GM12874 (cell line): ENCODE measurements at regions not wholly inside any gene's neighbourhood (a gene's known extent, or its start where the extent isn't known, plus 50 kb on each side); places are given as distances from the start of the nearest gene placed in this dataset.

Experiments used
- TF ChIP-seq, protein P1 (sequence below): IDR thresholded peaks from 2 replicates; pipeline ENCODE4 v1.5.1; 2011; ENCODE audit warnings: low read depth, mild to moderate bottlenecking, control low read depth, low read length, moderate library complexity; ENCODE audit not compliant: insufficient read depth

DNA sequence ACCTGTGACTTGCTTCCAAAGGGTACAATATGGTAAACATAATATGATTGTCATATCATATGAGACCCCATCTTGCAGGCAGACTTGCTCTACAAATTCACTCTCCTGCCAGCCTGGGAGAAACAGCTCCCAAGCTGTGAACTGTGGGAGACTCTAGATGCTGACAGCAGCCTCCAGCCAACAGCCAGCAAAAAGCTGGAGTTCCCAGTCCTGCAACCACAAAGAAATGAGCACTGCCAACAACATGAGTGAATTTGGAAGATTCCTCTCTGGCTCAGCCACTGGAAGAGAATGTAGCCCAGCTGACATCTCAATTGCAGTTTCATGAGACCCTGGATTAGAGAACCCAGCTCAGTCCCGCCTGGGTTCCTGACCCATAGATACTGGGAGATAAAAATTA is 145.4 kb downstream of the QDPR start:
- TF ChIP-seq, protein P1, sequence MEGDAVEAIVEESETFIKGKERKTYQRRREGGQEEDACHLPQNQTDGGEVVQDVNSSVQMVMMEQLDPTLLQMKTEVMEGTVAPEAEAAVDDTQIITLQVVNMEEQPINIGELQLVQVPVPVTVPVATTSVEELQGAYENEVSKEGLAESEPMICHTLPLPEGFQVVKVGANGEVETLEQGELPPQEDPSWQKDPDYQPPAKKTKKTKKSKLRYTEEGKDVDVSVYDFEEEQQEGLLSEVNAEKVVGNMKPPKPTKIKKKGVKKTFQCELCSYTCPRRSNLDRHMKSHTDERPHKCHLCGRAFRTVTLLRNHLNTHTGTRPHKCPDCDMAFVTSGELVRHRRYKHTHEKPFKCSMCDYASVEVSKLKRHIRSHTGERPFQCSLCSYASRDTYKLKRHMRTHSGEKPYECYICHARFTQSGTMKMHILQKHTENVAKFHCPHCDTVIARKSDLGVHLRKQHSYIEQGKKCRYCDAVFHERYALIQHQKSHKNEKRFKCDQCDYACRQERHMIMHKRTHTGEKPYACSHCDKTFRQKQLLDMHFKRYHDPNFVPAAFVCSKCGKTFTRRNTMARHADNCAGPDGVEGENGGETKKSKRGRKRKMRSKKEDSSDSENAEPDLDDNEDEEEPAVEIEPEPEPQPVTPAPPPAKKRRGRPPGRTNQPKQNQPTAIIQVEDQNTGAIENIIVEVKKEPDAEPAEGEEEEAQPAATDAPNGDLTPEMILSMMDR: no peak

DNA sequence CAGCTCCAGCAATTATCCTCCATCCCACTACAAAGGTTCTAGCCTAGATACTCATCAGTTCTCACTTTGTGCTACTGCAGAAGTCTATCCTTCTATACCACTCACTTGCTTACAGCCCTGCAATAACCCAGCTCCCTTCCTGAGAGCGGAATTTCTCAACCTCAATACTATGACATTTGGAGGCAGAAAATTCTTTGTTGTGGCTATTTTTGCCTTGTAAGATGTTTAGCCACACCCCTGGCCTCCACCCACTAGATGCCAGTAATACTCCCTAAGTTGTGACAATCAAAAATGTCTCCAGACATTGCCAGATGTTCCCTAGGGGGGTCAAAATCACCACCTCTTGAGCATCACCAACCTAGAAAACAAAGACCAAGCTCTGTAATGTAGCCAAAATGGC is 149.5 kb downstream of the QDPR start:
- TF ChIP-seq, protein P1: no peak

DNA sequence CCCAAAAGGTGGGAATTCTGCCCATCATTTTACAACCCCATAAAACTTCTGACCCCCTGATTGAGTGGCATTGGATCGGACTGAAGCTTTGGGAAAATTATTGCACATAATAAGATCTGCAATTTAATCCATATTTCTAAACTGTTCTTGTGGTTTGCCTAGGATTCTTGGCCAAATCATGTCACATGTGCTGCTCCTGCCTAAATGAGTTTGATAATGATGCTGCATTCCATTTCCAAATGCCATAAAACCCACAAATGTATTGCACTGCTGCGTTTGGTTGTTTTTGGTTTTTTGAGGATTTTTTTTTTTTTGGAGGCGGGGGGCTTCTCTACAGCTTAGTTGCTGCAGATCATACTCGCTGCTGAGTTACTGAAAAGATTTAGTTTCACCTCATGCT is 153.6 kb downstream of the QDPR start:
- TF ChIP-seq, protein P1: no peak

DNA sequence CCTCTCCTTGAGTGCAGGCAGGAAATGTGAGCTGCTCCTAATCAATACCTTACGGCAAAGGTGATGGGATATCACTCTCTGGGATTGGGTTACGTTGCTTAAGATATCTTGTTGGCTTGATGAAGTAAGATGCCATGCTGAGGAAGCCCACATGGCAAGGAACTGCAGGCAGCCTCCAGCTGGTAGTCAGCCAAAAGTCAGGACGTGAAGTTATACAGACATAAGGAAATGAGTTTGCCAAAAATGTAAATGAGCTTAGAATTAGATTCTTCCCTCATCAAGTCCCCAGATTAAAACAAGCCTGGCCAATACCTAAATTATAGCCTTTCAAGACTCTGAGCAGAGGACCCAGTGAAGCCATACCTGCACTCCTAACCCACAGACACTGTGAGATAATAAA is 155.0 kb downstream of the QDPR start:
- TF ChIP-seq, protein P1: no peak

DNA sequence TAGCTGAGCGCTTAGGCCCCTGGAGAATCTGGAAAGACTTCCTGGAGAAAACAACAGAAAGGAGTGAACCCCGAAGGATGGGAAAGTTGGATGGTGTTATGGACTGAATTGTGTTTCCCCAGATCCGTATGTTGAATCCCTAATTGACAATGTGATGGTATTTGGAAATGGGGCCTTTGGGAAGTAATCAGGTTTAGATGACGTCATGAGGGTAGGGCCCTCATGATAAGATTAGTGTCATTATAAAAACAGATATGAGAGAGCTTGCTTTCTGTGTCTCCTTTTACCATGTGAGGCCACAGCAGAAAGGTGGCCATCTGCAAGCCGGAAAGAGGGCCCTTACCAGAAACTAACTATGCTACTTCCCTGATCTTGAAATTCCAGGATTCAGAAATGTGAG is 159.5 kb downstream of the QDPR start:
- TF ChIP-seq, protein P1: no peak

DNA sequence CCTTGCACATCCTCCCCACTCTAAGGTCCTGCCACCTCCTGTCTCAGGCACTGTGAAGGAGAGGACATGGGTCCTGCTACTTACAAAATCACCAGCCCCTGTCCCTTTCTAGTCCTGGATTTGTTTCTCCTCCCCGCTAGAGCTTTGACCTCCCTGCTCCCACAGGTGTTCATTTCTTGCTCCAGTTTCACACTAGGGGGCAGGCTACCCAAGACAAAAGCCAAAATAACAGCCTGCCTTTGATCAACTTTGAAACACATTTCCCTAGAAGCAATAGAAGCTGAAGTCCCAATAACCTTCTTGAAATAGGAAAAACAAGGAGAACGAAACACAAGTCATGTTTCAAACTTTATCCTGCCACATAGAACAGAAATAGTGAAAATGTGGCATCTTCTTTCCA is 164.4 kb downstream of the QDPR start:
- TF ChIP-seq, protein P1: peak; percentile 52

DNA sequence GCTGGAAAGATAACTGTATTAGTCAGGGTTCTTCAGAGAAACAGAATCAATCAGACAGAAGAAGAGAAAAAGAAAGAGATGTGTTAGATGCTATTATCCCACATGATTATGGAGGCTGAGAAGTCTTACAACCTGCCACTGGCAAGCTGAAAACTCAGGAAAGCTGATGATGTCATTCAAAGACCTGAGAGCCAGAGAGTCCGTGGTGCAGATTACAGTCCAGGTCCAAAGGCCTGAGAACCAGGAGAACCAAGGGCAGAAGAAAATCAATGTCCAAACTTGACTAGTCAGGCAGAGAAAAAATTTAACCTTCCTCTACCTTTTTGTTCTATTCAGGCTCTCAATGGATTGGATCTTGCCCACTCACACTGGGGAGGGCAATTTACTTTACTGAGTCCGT is 172.5 kb downstream of the QDPR start:
- TF ChIP-seq, protein P1: no peak

DNA sequence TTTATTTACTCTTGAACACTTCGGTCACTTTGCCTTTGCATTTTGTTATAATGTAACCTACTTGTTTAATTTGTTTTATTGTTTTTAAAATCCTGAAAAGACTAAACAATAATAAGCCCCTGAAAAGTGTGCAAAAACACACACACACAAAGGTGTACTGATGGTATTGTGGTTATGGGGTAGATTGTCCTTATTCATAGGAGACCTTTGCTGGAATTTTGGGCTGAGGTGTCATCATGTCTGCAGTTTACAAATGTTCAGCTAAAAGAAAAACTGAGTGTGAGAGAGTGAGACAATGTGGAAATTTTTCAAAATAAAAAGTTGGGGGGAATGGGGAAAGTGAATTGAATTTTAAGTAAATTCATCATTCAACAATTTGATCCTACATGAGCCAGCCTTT is 174.9 kb downstream of the QDPR start:
- TF ChIP-seq, protein P1: no peak
